ENCODE measurements at regions not wholly inside any gene's neighbourhood (a gene's known extent, or its start where the extent isn't known, plus 50 kb on each side); places are given as distances from the start of the nearest gene placed in this dataset.

GRCh38 chr4:116397291-116397690, 688.1 kb downstream of the TRAM1L1 start:
- TF ChIP-seq CTCF (IDR thresholded peaks at IDR 0.05), result no peak
- H3K4me3 Mint-ChIP-seq, result no peak overlapping the region
- H3K4me1 Mint-ChIP-seq, result no peaks in the 10 kb centered on the region
- intact Hi-C loops (cut with micrococcal nuclease), result no loop called here
- ChIA-PET CTCF (no interaction called here), POLR2A (no interaction called here)
- H3K9me3 Mint-ChIP-seq, result no peaks in the 10 kb centered on the region
- H3K27me3 Mint-ChIP-seq, result no peaks in the 10 kb centered on the region
- no peak overlapping the region for H3K27ac Mint-ChIP-seq
- no peaks in the 10 kb centered on the region for H3K36me3 Mint-ChIP-seq (ENCODE audit: low read depth)
- ATAC-seq (ENCODE audit: low read depth), result no peak
- no peak for DNase-seq

GRCh38 chr4:116395408-116395807, 690.0 kb downstream of the TRAM1L1 start:
- H3K27ac Mint-ChIP-seq, result no peak overlapping the region
- no peaks in the 10 kb centered on the region for H3K27me3 Mint-ChIP-seq
- no peak for DNase-seq
- POLR2A ChIA-PET, result no interaction called here
- CTCF ChIA-PET, result no interaction called here
- no peaks in the 10 kb centered on the region for H3K9me3 Mint-ChIP-seq
- H3K4me3 Mint-ChIP-seq, result no peak overlapping the region
- intact Hi-C loops (cut with micrococcal nuclease), result no loop called here
- H3K4me1 Mint-ChIP-seq, result no peaks in the 10 kb centered on the region
- H3K36me3 Mint-ChIP-seq (ENCODE audit: low read depth), result no peaks in the 10 kb centered on the region
- ATAC-seq (ENCODE audit: low read depth), result no peak
- TF ChIP-seq CTCF (IDR thresholded peaks at IDR 0.05), result no peak

- no peak for TF ChIP-seq CTCF (IDR thresholded peaks at IDR 0.05)
- H3K36me3 Mint-ChIP-seq (ENCODE audit: low read depth), result no peaks in the 10 kb centered on the region
- no peaks in the 10 kb centered on the region for H3K9me3 Mint-ChIP-seq
- ChIA-PET POLR2A (no interaction called here), CTCF (no interaction called here)
- no peak overlapping the region for H3K27ac Mint-ChIP-seq
- H3K4me3 Mint-ChIP-seq, result no peak overlapping the region
- no peaks in the 10 kb centered on the region for H3K27me3 Mint-ChIP-seq
- no peaks in the 10 kb centered on the region for H3K4me1 Mint-ChIP-seq
- no peak for ATAC-seq (ENCODE audit: low read depth)
- intact Hi-C loops (cut with micrococcal nuclease), result no loop called here
- no peak for DNase-seq
Measured at GRCh38 chr4:116391020-116391419, 694.4 kb downstream of the TRAM1L1 start.

GRCh38 chr4:116389139-116389538, 696.2 kb downstream of the TRAM1L1 start:
- Mint-ChIP-seq H3K4me1 (no peaks in the 10 kb centered on the region), H3K9me3 (no peaks in the 10 kb centered on the region), H3K4me3 (no peak overlapping the region), H3K36me3 (ENCODE audit: low read depth) (no peaks in the 10 kb centered on the region), H3K27ac (no peak overlapping the region), H3K27me3 (no peaks in the 10 kb centered on the region)
- DNase-seq, result no peak
- ChIA-PET CTCF (no interaction called here), POLR2A (no interaction called here)
- TF ChIP-seq CTCF (IDR thresholded peaks at IDR 0.05), result no peak
- intact Hi-C loops (cut with micrococcal nuclease), result no loop called here
- no peak for ATAC-seq (ENCODE audit: low read depth)

- Mint-ChIP-seq H3K4me3 (no peak overlapping the region), H3K27me3 (no peaks in the 10 kb centered on the region), H3K4me1 (no peaks in the 10 kb centered on the region), H3K27ac (no peak overlapping the region), H3K9me3 (no peaks in the 10 kb centered on the region), H3K36me3 (ENCODE audit: low read depth) (no peaks in the 10 kb centered on the region)
- ATAC-seq (ENCODE audit: low read depth) (no peak), DNase-seq (no peak)
- ChIA-PET POLR2A (no interaction called here), CTCF (no interaction called here)
- intact Hi-C loops (cut with micrococcal nuclease), result no loop called here
- no peak for TF ChIP-seq CTCF (IDR thresholded peaks at IDR 0.05)
Measured at GRCh38 chr4:116387937-116388474, 697.4 kb downstream of the TRAM1L1 start.
